Left lung (tissue), 4 donors: ENCODE measurements at regions not wholly inside any gene's neighbourhood (a gene's known extent, or its start where the extent isn't known, plus 50 kb on each side); places are given as distances from the start of the nearest gene placed in this dataset.

Source experiments
- ATAC-seq: fragments of 200-7000 bp; cut with Tn5 transposase; one replicate; pipeline ENCODE4 v1.9.1; 2020; ENCODE audit warnings: moderate library complexity
- DNase-seq, 4 donors: peaks; one replicate each; pipeline ENCODE4 v3.0.0-alpha.2; 2013 to 2020
- H3K27ac ChIP-seq, 2 donors: fragments of 200-600 bp; sonication (generic) in 1 of 2; one replicate each; pipeline versions ENCODE4 v1.5.0 to v1.8.0; 2020 to 2021
- H3K27me3 ChIP-seq, 2 donors: fragments of 200-600 bp; sonication (generic) in 1 of 2; one replicate each; pipeline versions ENCODE4 v1.5.0 to v1.8.0; 2020 to 2021
- H3K36me3 ChIP-seq, 2 donors: fragments of 200-600 bp; sonication (generic) in 1 of 2; one replicate each; pipeline versions ENCODE4 v1.5.0 to v1.8.0; 2020 to 2021
- H3K4me1 ChIP-seq, 2 donors: fragments of 200-600 bp; one replicate each; pipeline ENCODE4 v1.8.0; 2021
- H3K4me3 ChIP-seq, 2 donors: fragments of 200-600 bp; sonication (generic) in 1 of 2; one replicate each; pipeline versions ENCODE4 v1.5.0 to v1.8.0; 2020 to 2021; ENCODE audit warnings: mild to moderate bottlenecking in 1 of 2
- H3K9me3 ChIP-seq, 2 donors: fragments of 200-600 bp; sonication (generic) in 1 of 2; one replicate each; pipeline versions ENCODE4 v1.5.0 to v1.8.0; 2020 to 2021
- CTCF ChIP-seq, 2 donors: fragments of 200-600 bp; sonication (generic) in 1 of 2; IDR thresholded peaks; one replicate each; pipeline versions ENCODE4 v1.5.0 to v1.8.0; 2021; ENCODE audit warnings: antibody characterized with exemption in 2 of 2
- intact Hi-C, 2 donors: fragments of 100-400 bp; cut with DNase I; formaldehyde crosslinking; loops; one replicate each; pipeline versions ENCODE4 v1.11.2 to v1.14.2; 2022
- donor health status: DM: no; HTN: yes; CAD: no.
- donor health status: DM: no; HTN: no; CAD: no.

DNA sequence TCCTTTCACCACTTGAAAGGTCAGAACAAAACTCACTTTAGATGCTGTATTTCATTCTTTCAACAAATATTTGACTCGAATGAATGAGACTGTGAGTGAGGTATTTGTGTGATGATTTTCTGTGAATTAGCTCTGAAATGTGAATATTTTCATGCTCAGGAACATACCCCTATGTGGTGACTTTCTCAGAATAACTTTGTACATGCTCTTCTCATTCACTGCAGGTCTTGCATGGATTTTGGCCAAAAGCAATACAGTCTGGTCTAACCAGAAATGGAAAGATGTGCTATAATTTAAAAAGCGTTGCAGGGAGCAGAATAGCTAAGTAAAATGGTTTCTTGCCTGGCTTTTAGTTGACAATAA, 75.5 kb downstream of the MYCN start:
- ATAC-seq (no peak), DNase-seq (no peak)
- Histone ChIP-seq H3K27me3 (peaks cover 25 to 58% of the 10 kb centered on the region in 2 donors), H3K9me3 (no peaks in the 10 kb centered on the region), H3K36me3 (no peaks in the 10 kb centered on the region), H3K4me1 (peaks cover 0 to 17% of the 10 kb centered on the region in 2 donors), H3K27ac (no peak overlapping the region), H3K4me3 (no peak overlapping the region)
- intact Hi-C loops: no loop called here
- TF ChIP-seq CTCF (IDR thresholded peaks at IDR 0.05): no peak

DNA sequence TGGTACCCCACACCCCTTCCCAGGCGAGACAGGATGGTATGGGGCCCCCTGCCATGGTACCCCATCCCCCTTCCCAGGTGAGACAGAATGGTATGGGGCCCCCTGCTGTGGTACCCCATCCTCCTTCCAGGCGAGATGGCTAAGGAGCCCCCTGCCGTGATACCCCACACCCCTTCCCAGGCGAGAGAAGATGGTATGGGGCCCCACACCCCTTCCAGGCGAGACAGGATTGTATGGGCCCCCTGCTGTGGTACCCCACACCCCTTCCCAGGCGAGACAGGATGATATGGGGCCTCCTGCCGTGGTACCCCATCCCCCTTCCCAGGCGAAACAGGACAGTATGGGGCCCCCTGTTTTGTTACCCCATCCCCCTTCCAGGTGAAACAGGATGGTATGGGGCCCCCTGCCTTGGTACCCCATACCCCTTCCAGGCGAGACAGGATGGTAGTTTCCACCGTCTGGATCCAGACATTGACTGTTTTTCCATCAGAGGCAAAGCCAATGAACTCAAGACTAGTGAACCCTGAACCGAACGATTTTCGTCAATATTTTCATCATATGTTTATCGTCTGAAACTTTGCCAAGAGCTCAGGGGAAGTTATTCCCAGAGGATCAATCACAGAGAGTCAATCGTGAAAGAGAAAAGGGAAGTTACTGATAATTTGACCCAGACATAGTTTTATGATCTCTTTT, 75.0 kb downstream of the MYCN start:
- H3K4me1 ChIP-seq: peaks cover 0 to 17% of the 10 kb centered on the region in 2 donors
- peaks cover 25 to 60% of the 10 kb centered on the region in 2 donors for H3K27me3 ChIP-seq
- H3K4me3 ChIP-seq: no peak overlapping the region
- no peak for DNase-seq
- no peak for TF ChIP-seq CTCF (IDR thresholded peaks at IDR 0.05)
- no peaks in the 10 kb centered on the region for H3K9me3 ChIP-seq
- no peak overlapping the region for H3K27ac ChIP-seq
- no peak for ATAC-seq
- no peaks in the 10 kb centered on the region for H3K36me3 ChIP-seq
- intact Hi-C loops: no loop called here

DNA sequence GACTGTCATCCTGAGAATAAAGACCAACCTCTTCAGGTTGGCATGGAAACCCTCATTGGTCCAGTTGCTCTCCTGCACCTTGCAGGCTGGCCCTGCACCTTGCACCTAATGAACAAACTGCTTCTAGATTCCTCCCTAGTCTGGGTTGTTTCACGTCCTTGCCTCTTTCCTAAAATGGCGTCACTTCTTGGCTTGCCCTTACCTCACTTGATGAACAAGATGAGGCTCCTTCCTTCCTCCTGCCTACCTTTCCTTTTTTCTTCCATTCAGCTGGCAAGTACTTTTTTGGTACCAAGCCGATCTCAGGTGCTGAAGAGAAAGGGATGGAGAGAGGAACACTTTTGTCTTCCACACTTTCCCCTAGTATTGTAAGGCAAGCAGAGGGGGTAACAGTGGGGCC, 74.5 kb downstream of the MYCN start:
- intact Hi-C loops: no loop called here
- Histone ChIP-seq H3K36me3 (no peaks in the 10 kb centered on the region), H3K9me3 (no peaks in the 10 kb centered on the region), H3K27me3 (peaks cover 25 to 56% of the 10 kb centered on the region in 2 donors), H3K4me3 (no peak overlapping the region), H3K4me1 (peaks cover 0 to 17% of the 10 kb centered on the region in 2 donors), H3K27ac (no peak overlapping the region)
- DNase-seq (no peak), ATAC-seq (no peak)
- no peak for TF ChIP-seq CTCF (IDR thresholded peaks at IDR 0.05)

- no peak for DNase-seq
- ATAC-seq: no peak
- peaks cover 25 to 55% of the 10 kb centered on the region in 2 donors for H3K27me3 ChIP-seq
Observed at GRCh38 chr2:16014041-16014787, 73.9 kb downstream of the MYCN start.

More at GRCh38 chr2:16014041-16014787, 73.9 kb downstream of the MYCN start:
- no peaks in the 10 kb centered on the region for H3K9me3 ChIP-seq
- no peak overlapping the region for H3K4me3 ChIP-seq
- no peak for TF ChIP-seq CTCF (IDR thresholded peaks at IDR 0.05)
- H3K36me3 ChIP-seq: no peaks in the 10 kb centered on the region
- intact Hi-C loops: no loop called here
- H3K27ac ChIP-seq: no peak overlapping the region
- H3K4me1 ChIP-seq: peaks cover 0 to 17% of the 10 kb centered on the region in 2 donors
